Suppressor macrophage treated with lipopolysaccharide for 1 hour (primary cell): ENCODE measurements at regions not wholly inside any gene's neighbourhood (a gene's known extent, or its start where the extent isn't known, plus 50 kb on each side); places are given as distances from the start of the nearest gene placed in this dataset.
"Not testable (repeated sequence)": the region's sequence is repeated elsewhere in the genome, so short reads cannot be mapped to it uniquely, and the experiment has no call there.

ENCODE experiments used
- DNase-seq, 3 donors: peaks; one replicate each; pipeline ENCODE4 v3.0.0-alpha.2; 2020 to 2022

- no peak for DNase-seq
These were observed 94.6 kb upstream of the RNF32 start for GRCh38 chr7:156545979-156546378.

- no peak for DNase-seq
These were observed 95.5 kb upstream of the RNF32 start for GRCh38 chr7:156544919-156545715.

GRCh38 chr7:156543699-156544598 is 96.6 kb upstream of the RNF32 start:
- DNase-seq: peak in 1 of 3 donors; percentile 8

- peak in 1 of 3 donors; percentile 15 for DNase-seq
These were observed 99.9 kb upstream of the RNF32 start for GRCh38 chr7:156540619-156541165.

- no peak for DNase-seq
These were observed 100.6 kb upstream of the RNF32 start for GRCh38 chr7:156539999-156540398.

- DNase-seq: peak in 1 of 3 donors; percentile 0
These were observed 103.6 kb upstream of the RNF32 start for GRCh38 chr7:156537006-156537405.

GRCh38 chr7:156534925-156535324 is 105.6 kb upstream of the RNF32 start:
- peak in 1 of 3 donors; percentile 5 for DNase-seq

GRCh38 chr7:156533964-156534363 is 106.6 kb upstream of the RNF32 start:
- peak in 1 of 3 donors; percentile 16 for DNase-seq

- DNase-seq: peak in 1 of 3 donors; percentile 11
These were observed 107.2 kb upstream of the RNF32 start for GRCh38 chr7:156533420-156533819.

- peak in 1 of 3 donors; percentile 17 for DNase-seq
These were observed 108.5 kb upstream of the RNF32 start for GRCh38 chr7:156532016-156532602.

GRCh38 chr7:156529956-156530355 is 110.6 kb upstream of the RNF32 start:
- DNase-seq: no peak

GRCh38 chr7:156527458-156527890 is 113.1 kb upstream of the RNF32 start:
- DNase-seq: no peak

- DNase-seq: no peak
These were observed 115.6 kb upstream of the RNF32 start for GRCh38 chr7:156524818-156525597.

- DNase-seq: no peak
These were observed 117.0 kb upstream of the RNF32 start for GRCh38 chr7:156523447-156524048.

- no peak for DNase-seq
These were observed 117.8 kb upstream of the RNF32 start for GRCh38 chr7:156522801-156523200.

GRCh38 chr7:156519070-156519469 is 121.5 kb upstream of the RNF32 start:
- no peak for DNase-seq

- DNase-seq: no peak
These were observed 122.1 kb upstream of the RNF32 start for GRCh38 chr7:156518466-156518865.

GRCh38 chr7:156517858-156518257 is 122.7 kb upstream of the RNF32 start:
- not testable (repeated sequence) for DNase-seq

GRCh38 chr7:156516791-156517378 is 123.7 kb upstream of the RNF32 start:
- no peak for DNase-seq

- no peak for DNase-seq
These were observed 124.4 kb upstream of the RNF32 start for GRCh38 chr7:156515911-156516790.
